ENCODE measurements at regions not wholly inside any gene's neighbourhood (a gene's known extent, or its start where the extent isn't known, plus 50 kb on each side); places are given as distances from the start of the nearest gene placed in this dataset.
"Not testable (repeated sequence)": the region's sequence is repeated elsewhere in the genome, so short reads cannot be mapped to it uniquely, and the experiment has no call there.

DNA sequence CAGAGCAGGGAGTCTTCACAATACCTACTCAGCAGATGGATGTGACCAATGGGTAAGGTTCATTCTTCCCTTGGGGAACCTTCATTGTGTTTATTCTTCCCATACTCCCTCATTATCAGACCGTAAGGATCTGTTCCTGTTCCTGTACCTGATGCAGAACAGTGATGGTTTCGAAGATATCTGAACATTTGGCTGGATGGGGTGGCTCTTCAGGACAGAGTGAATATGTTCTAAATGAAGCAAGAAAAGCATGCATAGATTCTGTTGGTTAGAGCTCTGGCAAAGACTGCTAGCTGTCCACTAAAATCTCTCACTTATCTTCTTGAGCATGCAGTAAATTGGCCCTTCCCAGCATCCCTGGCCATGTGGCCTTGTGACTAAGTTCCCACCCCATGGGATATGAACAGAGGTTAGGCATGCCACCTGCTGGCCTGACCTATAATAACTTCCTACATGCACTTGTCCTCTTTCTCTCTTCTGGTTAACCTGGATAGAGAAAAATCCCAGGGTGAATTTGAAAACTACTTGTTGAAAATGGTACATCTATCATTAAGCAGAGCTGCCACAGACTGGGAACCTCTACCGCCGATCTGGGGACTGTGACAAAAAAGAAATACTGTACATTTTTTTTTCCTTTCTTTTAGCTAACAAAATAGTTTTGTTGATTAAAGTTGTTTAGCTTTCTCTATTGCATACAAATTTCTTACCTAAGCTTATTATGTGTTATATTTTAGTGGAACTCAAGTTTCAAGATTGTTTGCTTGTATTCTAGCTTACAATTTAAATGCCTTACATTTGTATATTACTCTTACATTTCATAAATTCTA is 60.0 kb upstream of the BANK1 start:
- DNase-seq (ENCODE audit: low read depth) = peak; percentile 69

DNA sequence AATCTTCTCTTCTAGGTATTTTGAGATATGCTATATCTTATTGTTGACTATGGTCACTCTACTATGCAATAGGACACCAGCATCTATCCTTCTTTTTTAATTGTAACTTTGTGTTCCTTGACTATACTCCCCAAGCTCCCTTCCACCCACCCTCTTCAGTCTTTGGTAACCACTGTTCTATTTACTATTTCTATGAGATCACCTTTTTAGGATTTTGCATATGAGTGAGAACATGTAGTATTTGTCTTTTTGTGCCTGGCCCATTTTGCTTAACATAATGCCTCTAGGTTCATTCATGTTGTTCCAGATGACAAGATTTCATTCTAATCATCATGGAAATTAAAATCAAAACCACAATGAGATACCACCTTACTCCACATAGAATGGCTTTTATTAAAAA is 63.3 kb upstream of the BANK1 start:
- DNase-seq (ENCODE audit: low read depth) = no peak

DNA sequence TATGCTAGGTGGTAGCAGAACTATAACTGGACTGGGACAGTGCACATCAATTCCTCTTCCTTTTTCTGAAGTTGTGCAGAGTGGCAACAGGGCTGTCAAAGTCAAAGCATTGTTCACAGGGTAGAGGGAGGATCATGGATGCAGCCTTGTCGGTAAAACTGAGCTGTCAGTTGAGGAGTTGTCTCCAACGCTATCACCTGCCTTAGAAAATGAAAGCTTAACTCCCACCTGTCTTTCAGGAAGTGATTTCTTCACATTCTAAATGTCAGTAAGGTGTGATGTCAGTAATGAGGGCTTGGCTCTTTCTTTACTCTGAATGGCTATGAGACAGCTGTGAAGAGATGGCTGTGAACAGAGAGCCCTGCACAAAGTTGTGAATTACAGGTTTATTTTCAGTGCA is 66.4 kb upstream of the BANK1 start:
- no peak for DNase-seq (ENCODE audit: low read depth)

DNA sequence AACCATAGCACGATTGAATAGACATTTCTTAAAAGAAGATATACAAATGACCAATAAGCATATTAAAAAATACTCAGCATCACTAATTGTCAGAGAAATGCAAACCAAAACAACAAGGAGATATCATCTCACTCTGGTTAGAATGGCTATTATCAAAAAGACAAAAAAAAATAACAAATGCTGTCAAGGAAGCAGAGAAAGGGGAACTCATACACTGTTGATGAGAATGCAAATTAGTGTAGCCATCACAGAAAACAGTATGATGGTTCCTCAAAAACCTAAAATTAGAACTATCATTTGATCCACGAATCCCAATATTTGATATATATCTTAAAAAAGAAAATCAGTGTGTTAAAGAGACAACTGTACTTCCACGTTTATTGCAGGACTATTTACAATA is 71.7 kb upstream of the BANK1 start:
- no peak for DNase-seq (ENCODE audit: low read depth)

DNA sequence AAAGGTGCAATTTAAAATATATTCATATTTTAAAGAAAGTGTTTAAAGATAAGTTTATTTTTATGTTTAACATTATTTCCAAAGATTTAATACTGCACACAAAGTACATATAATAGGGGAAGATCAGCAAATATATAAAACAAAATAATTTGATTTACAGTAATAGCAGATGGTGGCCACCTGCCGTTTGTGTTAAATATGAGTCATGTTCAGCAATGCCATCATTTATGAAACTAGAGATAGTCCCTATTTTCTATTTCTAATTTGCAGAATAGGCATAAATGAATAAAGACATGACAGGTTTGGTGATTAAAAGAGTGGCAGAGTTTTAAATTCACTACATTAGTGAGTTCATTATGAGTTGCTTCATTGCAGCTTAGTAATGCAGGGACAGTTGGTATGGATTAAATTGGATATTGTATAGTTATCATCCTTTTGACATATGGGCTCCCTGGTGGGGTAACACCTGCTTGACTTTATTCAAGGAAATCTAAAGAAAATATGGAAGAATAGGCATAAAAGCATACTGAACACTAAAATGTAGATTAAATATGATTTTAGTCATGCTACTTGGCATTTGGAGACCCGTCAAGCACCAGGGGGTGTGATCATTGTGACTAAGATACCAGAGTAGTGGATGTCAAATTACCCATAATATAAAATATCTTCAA is 78.8 kb upstream of the BANK1 start:
- DNase-seq (ENCODE audit: low read depth) = no peak

DNA sequence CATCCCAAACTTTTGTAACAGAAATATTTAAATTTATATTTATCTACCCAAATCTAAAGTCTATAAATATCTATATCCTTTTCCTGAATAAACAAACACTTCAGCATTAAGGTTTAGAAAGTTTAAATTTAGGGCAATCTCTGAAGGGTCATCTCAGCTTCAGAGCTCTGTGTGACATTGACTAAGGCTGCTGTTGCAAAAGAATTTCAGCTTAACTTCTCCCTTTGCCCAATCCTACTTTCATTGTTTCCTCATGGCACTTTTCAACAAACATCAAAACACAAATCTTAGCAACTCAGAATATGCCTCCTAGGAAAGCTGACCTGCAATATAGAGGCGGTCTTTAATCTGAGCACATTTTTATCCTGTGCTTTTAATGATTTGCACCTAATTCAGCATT is 79.7 kb upstream of the BANK1 start:
- DNase-seq (ENCODE audit: low read depth) = peak; percentile 20

DNA sequence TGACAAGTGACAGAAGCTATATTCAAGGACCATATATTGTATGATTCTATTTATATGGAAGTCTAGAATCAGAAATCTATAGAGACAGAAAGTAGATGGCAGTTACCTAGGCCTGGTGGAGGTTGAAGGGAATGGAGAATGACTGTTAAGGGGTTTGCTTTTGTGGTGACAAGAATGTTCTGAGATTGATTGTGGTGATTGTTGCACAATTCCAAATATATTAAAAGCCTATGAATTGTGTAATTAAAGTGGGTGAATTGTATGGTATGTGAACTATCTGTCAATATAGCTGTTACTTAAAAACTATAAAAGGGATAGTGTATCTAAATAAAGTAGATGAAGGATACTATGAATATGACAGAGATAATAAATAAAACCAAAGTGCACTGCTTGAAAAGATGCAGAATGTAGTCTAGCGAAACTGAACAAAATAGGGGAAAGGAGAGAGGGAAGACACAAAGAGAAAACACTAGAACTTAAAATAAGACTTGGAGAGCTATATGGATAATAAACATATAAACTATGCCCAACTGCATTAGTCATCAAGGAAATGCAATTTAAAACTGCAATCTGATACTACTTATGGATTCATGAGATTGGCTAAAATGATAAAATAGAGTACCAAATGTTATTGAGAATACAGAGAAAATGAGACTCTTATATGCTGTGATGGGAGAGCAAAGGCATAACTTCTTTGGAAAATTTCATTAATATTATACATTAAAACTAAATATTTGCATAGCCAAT is 82.1 kb upstream of the BANK1 start:
- peak; percentile 24 for DNase-seq (ENCODE audit: low read depth)

DNA sequence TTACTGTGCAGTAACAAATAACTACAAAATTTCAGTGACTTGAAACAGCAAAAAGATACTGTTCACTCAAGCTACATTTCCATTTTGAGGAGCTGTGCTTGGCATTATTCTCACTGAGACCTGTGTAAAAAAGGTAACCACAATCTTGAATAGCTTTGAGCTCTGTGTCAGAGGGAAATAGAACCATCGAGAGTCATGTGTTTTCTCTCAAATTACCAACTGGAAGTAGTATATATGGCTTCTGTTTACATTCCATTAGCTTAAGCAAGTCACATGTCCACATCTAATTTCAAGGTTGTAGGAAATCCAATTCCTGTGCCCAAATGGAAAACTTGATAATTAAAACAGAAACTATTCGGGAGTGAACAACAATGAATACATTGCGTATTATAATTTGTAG is 82.9 kb upstream of the BANK1 start:
- peak; percentile 27 for DNase-seq (ENCODE audit: low read depth)

DNA sequence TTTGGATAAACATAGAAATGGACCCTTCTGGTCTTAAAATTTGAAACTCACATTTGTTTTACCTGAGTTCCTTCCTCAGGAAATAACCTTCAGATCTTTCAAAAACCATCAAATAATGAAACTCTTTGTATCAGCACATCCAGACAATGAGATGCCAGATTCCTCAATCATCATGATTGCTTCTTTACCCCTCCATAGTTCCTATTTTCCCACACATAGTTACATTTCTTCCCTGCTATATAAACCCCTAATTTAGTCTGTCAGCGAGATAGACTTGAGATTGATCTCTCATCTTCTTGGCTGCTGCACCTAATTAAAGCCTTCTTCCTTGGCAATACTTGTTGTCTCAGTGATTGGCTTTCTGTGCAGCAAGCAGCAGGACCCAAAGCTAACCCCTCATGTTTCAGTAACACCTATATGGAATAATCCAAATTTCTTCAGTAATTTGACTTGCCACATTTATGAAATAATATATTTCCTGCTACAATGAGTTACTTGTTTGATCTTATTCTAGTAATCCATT is 83.9 kb upstream of the BANK1 start:
- DNase-seq (ENCODE audit: low read depth) = no peak

DNA sequence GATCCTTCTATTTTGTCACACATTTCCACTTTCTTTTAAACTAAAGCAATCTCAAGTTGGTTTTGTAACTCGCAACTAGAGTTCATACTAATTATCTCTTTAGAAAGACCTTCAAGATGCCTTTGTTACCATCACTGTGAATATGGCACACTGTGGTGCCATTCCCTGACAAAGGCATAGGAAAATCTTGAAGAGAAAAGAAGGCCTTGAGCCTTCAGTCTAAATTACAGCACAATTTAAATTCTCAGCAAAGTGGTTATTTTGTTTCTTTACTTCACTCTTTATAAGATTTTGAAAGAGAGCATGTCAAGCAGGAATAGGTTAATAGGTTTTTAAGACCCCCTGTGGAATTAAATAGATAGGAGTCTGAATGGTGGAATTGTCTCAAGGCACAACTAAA is 89.0 kb upstream of the BANK1 start:
- no peak for DNase-seq (ENCODE audit: low read depth)

DNA sequence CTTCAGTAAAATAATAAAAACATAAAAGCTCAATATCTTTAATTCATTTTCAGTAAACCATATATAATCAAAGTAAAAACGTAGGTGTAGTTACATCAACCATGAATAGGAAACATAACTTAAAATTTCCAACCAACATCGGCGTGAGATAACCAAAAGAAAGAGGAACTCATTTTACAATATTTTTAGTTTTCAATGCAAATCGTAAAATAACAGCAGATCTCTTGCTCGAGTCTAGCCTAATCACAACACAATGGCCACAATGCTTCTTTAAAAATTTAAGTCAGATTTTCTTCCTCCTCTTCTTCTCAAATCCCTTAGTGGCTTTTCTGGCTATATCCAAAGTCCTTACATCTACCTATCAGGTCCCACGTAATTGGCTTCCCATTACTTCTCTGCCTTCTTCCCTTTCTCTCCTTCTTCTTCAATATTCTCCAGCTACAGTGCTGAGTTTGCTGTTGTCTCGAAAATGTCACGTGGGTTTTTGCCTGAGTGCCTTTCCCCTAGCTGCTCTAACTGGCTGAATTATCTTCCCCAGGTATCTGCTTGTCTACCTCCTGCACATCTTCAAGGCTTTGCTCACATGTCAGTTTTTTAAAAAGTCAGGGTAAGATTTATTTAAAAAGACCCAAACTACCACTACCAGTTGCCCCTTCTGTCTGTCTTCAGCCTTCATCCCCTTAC is 90.9 kb upstream of the BANK1 start:
- no peak for DNase-seq (ENCODE audit: low read depth)

DNA sequence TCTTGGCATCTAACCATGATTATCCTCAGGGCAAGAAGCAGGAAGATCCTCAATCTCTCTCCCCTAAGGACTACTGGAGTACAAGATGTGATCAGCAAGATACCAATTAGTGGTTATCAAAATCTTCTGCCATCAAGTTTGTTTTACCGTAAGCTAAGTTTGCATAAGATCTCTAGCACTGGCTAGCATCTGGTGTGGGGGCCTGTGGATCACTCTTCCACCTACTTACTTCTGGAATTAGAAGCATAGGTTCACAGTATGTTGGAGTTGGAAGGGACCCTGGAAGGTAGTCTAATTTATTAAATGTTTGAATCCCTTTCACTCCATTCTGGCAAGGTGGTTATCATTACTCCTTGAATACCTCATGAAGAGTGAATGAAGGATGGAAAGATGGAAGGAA is 93.3 kb upstream of the BANK1 start:
- no peak for DNase-seq (ENCODE audit: low read depth)

DNA sequence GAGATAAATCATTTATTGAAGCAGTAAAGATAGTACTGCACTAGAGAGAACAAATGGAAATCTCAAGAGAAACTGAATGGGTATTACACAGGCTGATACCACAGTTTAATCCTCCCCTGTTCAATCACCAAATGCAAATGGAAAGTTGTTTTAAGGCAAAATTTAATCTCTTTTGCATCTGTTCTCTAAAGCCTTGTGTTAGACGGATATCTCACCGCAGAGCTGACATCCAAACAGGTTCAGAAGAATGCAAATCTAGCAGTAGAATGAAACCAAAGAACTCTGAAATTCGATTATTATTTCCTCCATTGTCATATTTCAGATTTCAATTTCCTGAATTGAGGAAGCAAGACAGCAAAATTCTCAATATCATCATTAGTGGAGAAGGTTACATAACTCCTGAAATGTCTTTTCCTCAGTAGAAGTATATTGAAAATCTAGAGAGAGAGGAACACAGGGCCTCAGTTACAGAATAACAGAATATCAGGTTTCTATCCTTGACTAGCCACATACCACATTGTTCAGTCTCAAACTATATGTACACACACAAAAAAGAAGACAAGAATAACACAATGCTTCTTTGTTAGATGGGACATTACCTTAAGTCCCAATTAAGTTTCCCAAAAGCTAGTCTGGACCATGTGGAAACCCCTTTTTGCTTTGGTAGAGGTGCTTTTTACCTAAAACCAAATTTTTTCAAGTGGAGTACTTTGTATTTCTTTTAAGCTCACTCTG is 94.1 kb upstream of the BANK1 start:
- DNase-seq (ENCODE audit: low read depth) = no peak

DNA sequence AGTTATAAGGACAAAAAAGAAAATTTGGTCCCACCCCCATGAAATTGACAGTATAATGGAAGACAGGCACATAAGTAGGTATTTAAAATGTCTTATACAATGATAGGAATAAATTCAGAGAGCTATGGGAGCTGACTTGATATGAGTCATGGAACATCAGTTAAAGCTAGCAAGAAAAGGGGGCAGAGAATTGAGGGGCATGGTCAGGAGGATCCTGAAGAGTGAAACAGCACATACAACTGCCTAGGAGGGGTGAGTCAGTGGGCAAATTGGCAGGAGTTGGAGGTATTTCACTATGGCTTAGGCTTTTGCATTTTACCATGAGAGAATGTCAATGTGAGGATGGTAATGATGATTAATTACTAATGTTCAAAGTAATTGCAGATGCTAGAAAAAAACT is 95.4 kb upstream of the BANK1 start:
- no peak for DNase-seq (ENCODE audit: low read depth)

DNA sequence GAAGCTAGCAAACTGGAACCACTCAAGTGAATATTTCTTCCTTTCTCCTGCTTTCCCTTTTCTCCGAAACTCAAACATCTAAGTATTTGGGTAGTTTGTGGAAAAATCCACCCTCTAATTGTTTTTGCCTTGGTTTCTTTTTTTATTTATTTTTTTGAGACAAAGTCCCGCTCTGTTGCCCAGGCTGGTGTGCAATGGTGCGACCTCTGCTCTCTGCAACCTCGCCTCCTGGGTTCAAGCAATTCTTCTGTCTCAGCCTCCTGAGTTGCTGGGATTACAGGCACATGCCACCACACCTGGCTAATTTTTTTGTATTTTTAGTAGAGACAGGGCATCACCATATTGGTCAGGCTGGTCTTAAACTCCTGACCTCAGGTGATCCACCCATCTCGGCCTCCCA is 96.1 kb upstream of the BANK1 start:
- not testable (repeated sequence) for DNase-seq (ENCODE audit: low read depth)

DNA sequence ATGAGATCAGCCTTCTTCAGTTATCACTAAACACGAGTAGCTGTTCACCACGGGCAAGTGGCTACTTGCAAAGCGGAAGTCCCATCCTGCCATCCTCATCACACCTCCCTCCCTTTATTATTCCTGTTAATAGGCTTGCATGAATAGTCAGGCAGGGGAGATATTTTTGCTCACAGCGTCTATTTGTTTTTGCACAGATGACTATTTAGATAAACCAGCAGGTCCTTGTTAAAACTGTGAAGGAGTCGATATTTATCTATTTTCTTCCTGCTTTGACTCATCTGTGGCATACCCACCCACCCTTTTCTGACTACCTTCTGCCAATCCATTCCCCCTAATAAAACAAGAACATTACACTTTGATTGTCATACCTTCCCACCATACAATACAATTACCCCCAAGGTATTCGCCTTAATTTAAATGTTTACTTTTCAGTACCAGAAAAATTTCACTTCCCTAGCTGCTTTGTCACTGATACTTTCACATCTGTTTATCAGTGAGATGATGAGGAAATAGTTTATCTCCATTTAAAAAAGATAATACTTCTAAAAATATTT is 96.6 kb upstream of the BANK1 start:
- DNase-seq (ENCODE audit: low read depth) = no peak

DNA sequence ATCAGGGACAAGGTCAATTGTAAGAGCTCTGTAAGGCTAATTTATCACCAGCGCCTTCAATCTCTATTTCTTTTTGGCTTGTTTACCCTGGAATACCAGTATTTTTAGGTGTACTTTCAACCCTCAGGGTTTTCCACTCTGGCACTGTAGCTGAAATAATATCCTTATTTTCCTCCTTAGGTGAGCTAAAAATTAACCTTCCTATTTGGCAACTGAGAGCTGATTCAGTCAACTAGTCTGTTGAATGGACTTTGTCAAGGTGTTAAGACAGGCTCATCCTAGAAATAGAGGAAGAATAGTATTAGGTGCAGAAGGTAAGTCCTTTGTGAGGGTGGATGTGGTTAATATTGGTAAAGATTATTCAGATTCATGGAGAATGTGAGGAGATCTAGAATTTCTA is 101.3 kb upstream of the BANK1 start:
- DNase-seq (ENCODE audit: low read depth) = no peak

DNA sequence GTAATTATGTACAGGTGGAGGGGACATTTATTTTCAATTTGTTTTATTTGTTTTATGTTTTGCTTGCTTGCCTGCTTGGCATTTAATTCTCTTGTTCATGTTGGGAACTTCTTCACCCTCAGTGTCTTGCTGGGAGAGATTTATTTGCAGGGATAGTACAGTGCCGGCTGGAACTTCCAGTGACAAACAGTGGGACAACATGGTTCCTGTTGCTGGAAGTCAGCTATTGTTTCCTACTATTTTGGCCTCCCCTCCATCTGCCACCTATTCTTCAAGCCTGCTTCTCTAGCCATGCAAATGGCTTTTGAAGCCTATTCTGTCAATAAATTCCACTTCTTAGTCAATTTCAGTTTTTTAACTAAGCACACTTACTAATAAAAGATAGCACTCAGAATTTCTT is 105.4 kb upstream of the BANK1 start:
- no peak for DNase-seq (ENCODE audit: low read depth)

DNA sequence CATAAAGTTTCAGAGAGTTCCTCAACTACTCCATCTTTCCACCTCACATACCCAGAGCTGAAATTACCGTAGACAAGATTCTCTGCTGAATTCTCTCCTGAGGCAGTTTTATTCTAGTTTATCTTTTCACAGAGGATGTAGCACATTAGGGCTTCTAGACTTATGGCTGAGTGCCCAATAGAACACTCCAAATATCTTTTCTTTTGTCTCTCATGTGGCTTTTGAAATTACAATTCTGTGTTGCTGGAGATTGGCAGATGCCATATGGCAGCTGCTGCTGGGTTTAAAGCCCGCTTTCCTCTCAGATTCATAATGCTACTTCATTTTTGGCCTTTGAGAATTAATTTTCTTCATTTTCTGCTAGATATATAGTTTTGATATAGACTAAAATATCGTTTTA is 107.6 kb upstream of the BANK1 start:
- no peak for DNase-seq (ENCODE audit: low read depth)

DNA sequence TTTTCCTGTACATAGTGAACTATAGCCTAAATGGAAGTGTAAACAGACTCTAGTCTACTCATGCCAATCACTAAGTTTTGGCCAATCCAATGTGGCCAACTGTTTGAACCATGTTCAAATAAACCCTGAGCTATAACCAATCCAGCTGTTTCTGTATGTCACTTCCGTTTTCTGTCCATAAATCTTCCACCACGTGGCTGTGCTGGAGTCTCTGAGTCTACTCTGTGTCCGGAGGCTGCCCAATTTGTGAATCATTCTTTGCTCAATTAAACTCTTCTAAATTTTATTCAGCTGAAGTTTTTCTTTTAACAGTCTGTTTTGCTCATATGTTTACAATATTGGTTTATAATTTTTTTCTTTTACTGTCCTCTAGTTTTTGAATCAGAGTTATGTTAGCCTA is 112.3 kb upstream of the BANK1 start:
- peak; percentile 10 for DNase-seq (ENCODE audit: low read depth)

DNA sequence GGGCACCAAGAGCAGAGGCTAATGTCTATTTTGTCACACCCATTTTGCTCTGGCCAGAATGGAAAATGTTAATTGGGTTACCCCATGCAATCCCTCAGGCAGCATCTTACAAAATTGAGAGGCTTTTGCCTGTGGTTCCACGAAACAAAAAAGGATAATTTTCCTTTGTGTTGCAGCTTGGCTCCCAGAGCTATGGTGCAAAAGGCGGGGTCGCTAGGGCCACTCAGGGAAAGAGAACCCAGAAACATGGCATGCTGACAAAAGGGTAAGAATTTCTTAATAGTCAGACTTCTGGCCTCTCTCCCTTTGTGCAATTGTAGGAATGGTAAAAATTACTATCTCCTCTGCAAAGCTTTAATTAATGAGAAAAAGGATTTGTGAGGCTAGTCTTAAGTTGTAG is 119.6 kb upstream of the BANK1 start:
- peak; percentile 89 for DNase-seq (ENCODE audit: low read depth)

All from fibroblast of gingiva (primary cell).